Type B pancreatic cell (in vitro differentiated cells): ENCODE measurements at regions not wholly inside any gene's neighbourhood (a gene's known extent, or its start where the extent isn't known, plus 50 kb on each side); places are given as distances from the start of the nearest gene placed in this dataset.

Experiments
- DNase-seq: peaks from one replicate; pipeline ENCODE4 v3.0.0; 2021; ENCODE audit warnings: mixed read lengths; ENCODE audit not compliant: unreplicated experiment; ENCODE audit errors: extremely low spot score
- H3K27ac Mint-ChIP-seq: 2 replicates; pipeline ENCODE4 v1.8.0; 2021; ENCODE audit warnings: mild to moderate bottlenecking, mixed read lengths
- H3K27me3 Mint-ChIP-seq: 2 replicates; pipeline ENCODE4 v1.8.0; 2021; ENCODE audit warnings: mixed read lengths
- H3K36me3 Mint-ChIP-seq: 2 replicates; pipeline ENCODE4 v1.8.0; 2021; ENCODE audit warnings: mixed read lengths
- H3K4me1 Mint-ChIP-seq: one replicate; pipeline ENCODE4 v1.8.0; 2021; ENCODE audit warnings: mixed read lengths; ENCODE audit not compliant: unreplicated experiment
- H3K4me3 Mint-ChIP-seq: 2 replicates; pipeline ENCODE4 v1.8.0; 2021; ENCODE audit warnings: mild to moderate bottlenecking, mixed read lengths
- H3K9me3 Mint-ChIP-seq: 2 replicates; pipeline ENCODE4 v1.8.0; 2021; ENCODE audit warnings: mixed read lengths
- TF ChIP-seq, protein P1 (sequence below): fragments of 200-600 bp; sonication (generic); conservative IDR thresholded peaks from 2 replicates; pipeline ENCODE4 v1.5.0; 2021; ENCODE audit warnings: antibody characterized with exemption, mild to moderate bottlenecking

DNA sequence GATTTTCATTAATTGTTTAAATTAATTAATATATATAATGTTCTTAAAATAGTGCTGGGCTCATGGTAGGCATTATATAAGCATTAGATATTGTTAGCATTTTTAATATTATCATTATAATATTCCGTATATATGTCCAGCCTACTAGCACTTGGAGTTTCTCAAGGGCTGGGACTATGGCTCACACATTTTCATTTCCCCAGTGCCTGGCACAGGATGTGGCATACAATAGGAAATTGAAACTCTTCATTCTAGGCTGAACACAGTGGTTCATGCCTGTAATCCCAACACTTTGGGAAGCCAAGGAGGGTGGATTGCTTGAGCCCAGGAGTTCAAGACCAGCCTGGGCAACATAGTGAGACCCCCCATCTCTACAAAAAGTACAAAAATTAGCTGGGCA is 170.4 kb downstream of the RSL24D1 start:
- peaks cover 6% of the 10 kb centered on the region for H3K27me3 Mint-ChIP-seq
- TF ChIP-seq, protein P1, sequence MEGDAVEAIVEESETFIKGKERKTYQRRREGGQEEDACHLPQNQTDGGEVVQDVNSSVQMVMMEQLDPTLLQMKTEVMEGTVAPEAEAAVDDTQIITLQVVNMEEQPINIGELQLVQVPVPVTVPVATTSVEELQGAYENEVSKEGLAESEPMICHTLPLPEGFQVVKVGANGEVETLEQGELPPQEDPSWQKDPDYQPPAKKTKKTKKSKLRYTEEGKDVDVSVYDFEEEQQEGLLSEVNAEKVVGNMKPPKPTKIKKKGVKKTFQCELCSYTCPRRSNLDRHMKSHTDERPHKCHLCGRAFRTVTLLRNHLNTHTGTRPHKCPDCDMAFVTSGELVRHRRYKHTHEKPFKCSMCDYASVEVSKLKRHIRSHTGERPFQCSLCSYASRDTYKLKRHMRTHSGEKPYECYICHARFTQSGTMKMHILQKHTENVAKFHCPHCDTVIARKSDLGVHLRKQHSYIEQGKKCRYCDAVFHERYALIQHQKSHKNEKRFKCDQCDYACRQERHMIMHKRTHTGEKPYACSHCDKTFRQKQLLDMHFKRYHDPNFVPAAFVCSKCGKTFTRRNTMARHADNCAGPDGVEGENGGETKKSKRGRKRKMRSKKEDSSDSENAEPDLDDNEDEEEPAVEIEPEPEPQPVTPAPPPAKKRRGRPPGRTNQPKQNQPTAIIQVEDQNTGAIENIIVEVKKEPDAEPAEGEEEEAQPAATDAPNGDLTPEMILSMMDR = no peak
- no peaks in the 10 kb centered on the region for H3K9me3 Mint-ChIP-seq
- H3K27ac Mint-ChIP-seq = no peak overlapping the region
- no peak for DNase-seq
- no peak overlapping the region for H3K4me3 Mint-ChIP-seq
- no peaks in the 10 kb centered on the region for H3K4me1 Mint-ChIP-seq
- no peaks in the 10 kb centered on the region for H3K36me3 Mint-ChIP-seq

DNA sequence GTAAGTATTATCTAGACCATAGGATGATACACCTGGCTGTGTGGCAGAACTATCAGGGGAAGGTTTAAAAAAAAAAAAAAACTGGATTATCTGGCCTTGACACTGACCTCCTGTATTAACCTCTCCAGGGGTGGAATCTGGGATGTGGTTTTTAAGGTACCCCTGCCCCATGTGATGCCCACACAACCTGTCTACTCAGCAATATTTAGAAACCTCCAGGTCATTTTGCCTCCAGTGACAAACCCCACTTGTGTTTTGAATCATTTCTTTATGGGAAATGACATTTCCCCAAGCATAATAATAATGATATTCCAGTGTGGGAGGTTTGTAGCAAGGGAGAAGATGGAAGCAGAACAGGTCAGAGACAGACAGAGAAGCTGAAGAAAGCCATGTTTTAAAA is 179.1 kb downstream of the RSL24D1 start:
- H3K27ac Mint-ChIP-seq = no peak overlapping the region
- TF ChIP-seq, protein P1 = no peak
- H3K4me3 Mint-ChIP-seq = no peak overlapping the region
- H3K36me3 Mint-ChIP-seq = no peaks in the 10 kb centered on the region
- peaks cover 4% of the 10 kb centered on the region for H3K27me3 Mint-ChIP-seq
- H3K4me1 Mint-ChIP-seq = no peaks in the 10 kb centered on the region
- H3K9me3 Mint-ChIP-seq = no peaks in the 10 kb centered on the region
- DNase-seq = no peak

- no peak for DNase-seq
Measured at GRCh38 chr15:55016225-55016624, 180.5 kb downstream of the RSL24D1 start.

GRCh38 chr15:55015093-55015445 is 181.7 kb downstream of the RSL24D1 start:
- no peak overlapping the region for H3K27ac Mint-ChIP-seq
- DNase-seq = no peak
- TF ChIP-seq, protein P1 = no peak
- no peaks in the 10 kb centered on the region for H3K4me1 Mint-ChIP-seq
- H3K36me3 Mint-ChIP-seq = no peaks in the 10 kb centered on the region
- H3K9me3 Mint-ChIP-seq = no peaks in the 10 kb centered on the region
- no peak overlapping the region for H3K4me3 Mint-ChIP-seq
- H3K27me3 Mint-ChIP-seq = peaks cover 7% of the 10 kb centered on the region

More at GRCh38 chr15:55016225-55016624, 180.5 kb downstream of the RSL24D1 start:
- peaks cover 4% of the 10 kb centered on the region for H3K27me3 Mint-ChIP-seq
- H3K36me3 Mint-ChIP-seq = no peaks in the 10 kb centered on the region
- no peak overlapping the region for H3K27ac Mint-ChIP-seq
- no peak overlapping the region for H3K4me3 Mint-ChIP-seq
- no peaks in the 10 kb centered on the region for H3K9me3 Mint-ChIP-seq
- TF ChIP-seq, protein P1 = no peak
- H3K4me1 Mint-ChIP-seq = no peaks in the 10 kb centered on the region

GRCh38 chr15:55014391-55015092 is 182.2 kb downstream of the RSL24D1 start:
- Mint-ChIP-seq H3K27ac (no peak overlapping the region), H3K36me3 (no peaks in the 10 kb centered on the region), H3K9me3 (no peaks in the 10 kb centered on the region), H3K27me3 (peaks cover 8% of the 10 kb centered on the region), H3K4me1 (no peaks in the 10 kb centered on the region), H3K4me3 (no peak overlapping the region)
- DNase-seq = no peak
- TF ChIP-seq, protein P1 = no peak

DNA sequence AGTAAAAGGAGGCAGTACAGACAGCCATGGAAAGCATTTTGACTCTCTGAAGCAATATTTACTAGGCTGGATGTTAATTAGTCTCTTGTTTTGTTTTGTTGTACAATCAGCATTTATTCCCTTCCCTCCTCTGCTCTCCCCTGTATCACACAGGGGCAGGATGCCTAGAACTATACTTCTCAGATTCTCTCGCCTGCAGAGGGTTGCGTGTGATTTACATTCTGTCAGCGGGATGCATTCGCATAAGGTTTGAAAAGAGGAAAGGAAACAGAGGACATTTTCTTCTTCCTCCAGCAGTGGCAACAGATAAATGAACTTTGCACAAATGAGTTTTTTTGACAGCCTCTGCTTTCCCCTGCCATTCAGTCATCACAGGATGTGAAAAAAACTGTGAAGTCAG is 188.3 kb downstream of the RSL24D1 start:
- Mint-ChIP-seq H3K4me3 (no peak overlapping the region), H3K4me1 (no peaks in the 10 kb centered on the region), H3K27me3 (peaks cover 9% of the 10 kb centered on the region), H3K9me3 (no peaks in the 10 kb centered on the region), H3K36me3 (no peaks in the 10 kb centered on the region), H3K27ac (no peak overlapping the region)
- DNase-seq = no peak
- TF ChIP-seq, protein P1 = no peak
